ENCODE measurements at regions not wholly inside any gene's neighbourhood (a gene's known extent, or its start where the extent isn't known, plus 50 kb on each side); places are given as distances from the start of the nearest gene placed in this dataset.

DNA sequence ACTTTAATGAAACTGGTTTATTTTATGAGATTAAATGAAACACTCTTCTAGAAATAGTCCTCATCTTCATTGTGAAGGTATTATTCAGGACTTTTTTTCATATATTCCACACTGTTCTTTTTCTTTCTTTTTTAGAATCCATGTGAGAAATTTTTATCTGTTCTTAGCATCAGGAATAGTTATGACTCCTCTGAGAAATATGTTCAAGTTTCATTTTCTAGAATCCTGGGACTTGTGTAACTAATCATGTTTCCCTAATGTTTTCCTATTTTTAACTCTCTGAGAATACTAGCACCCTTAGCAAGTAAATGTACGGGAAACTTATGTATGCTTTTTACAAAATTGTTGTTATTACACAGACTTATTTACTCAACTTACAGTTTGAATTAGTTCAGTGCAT lies 407.8 kb downstream of the CBLN4 start:
- DNase-seq (ENCODE audit: low read depth) = no peak

DNA sequence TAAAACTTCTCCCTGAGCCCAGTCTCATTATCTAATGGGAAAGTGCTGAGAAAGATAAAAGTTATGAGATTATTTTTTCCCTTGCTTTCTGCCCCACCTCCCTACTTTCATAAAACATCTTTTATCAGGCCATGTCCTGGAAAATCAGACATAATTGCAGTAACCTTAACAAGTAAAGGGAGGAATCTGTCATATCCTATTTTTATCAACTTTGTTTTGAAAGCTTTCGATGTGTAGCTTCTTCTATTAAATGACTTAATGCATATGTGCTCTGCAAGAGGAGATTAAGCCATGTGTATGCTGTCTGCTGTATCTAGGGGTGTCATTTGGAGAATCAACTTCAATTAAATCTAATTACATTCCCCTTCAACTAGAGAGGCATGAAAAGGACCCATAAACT lies 408.9 kb downstream of the CBLN4 start:
- DNase-seq (ENCODE audit: low read depth) = no peak

DNA sequence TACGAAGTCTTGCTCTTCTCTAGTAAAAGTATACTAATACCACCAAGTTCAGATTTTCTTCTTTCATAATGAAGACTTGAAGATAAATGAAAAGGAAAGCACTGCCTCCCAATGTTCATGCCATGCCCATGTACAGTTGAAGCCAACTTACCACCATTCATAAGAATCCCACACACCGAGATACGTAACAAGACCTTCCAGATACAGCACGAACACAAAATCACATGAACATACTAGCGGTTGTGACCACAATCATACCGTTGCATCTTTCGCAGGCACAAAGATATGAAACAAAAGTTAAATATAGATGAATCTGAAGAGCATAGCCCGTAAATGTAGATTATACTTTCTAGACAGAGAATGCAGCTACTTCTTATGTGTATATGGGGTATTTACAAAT lies 412.5 kb downstream of the CBLN4 start:
- no peak for DNase-seq (ENCODE audit: low read depth)

DNA sequence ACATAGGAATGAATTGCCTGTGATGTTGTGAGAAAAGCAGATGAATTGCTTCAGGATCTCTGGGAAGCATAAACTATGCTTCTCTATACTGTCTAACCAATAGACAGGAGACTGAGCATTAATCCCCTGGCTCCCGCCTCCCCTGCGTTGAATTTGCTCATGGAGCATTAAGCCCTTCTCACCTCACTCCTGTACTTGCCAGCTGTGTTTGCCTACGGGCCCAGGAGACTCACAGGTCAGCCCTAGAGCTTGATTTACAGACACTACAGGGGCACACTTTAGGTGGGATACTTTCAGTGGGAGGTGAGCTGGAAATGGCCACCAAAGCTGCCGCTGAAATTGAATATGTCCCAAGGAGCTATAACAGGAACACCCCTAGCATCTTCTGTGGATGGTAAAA lies 418.7 kb downstream of the CBLN4 start:
- DNase-seq (ENCODE audit: low read depth) = no peak

DNA sequence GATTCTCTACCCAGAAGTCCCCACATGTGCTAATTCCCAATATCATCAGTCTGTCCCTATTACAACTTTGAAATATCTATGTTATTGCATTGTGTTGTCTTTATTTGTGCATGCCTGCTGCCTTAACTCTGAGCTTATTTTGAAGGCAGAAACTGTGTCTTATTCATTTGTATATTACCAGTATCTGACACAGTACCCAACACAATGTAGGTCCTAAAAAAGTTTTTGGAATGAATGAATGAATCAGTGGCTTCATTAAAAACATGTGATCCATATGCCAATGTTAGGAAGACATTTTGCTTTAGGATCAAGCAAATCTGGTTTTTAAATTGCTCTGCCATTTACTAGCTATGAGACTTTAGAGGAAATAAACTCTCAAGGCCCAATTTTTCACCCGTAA lies 420.4 kb downstream of the CBLN4 start:
- no peak for DNase-seq (ENCODE audit: low read depth)

DNA sequence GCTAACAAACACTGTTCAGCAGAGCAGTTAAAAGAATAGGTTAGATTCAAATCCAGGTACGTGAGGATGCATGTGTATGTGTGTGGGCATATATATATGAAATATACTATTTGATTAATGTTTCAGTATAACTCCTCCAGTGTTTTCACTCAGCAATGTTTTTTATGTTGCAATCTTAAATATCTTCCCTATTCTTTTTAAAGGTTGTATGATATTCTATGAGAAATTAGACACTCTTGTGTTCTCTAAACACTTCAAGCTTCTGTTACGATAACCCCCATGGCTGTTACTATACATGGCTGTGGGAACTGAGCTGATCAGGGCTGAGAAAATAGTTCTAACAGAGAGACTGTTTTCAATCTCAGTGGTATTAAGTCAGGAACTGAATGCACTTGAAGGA lies 421.0 kb downstream of the CBLN4 start:
- DNase-seq (ENCODE audit: low read depth) = no peak

DNA sequence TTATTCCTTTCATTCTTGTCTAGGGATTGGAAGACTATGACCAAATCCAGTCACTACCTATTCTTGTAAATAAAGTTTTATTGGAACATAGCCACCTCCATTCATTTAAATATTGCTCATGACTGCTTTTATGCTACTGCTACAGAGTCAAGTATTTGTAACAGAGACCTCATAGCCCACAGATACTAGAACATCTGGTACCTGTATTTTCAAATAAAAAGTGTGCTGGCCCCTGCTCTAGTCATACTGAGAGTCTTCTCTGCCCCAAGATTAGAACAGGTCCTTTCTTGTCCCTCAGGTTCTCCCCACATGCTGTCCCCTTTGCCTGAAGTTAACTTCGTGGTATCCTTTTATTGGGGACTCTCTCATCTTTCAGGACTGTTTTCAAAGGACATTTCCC lies 422.3 kb downstream of the CBLN4 start:
- DNase-seq (ENCODE audit: low read depth) = no peak

DNA sequence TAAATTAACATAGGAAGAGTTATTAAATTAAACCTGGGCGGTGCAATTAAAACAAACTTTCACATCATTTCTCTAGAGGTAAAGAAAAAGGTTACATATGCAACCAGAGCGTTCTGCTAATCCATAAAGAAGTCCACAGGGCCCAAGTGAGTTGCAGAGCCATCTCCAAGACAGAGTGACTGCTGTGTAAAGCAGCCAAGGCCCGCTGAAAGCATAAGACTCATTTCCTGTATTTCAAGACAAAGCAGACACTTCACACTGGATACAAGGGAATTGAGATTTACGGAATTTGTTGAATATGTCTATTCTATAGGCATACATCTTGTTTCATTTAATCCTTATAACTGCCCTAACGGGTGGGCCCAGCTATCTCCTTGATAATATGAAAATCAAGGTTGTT lies 422.8 kb downstream of the CBLN4 start:
- no peak for DNase-seq (ENCODE audit: low read depth)

DNA sequence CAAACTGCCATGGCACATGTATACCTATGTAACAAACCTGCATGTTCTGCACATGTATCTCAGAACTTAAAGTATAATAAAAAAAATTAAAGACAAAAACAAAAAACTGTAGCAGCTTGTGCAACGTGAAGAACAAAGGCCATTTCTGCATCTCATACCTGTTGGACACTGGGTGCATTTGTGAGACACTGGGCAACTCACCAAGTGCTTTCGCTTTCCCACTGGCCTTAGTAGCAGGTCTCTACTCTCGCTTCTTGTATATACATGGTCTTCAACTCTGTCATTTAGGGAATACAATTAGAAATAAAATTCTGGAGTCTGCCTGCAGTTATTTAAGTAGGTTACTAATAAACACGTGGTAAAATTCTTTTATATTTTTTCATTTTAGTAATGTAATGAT lies 423.8 kb downstream of the CBLN4 start:
- DNase-seq (ENCODE audit: low read depth) = no peak

DNA sequence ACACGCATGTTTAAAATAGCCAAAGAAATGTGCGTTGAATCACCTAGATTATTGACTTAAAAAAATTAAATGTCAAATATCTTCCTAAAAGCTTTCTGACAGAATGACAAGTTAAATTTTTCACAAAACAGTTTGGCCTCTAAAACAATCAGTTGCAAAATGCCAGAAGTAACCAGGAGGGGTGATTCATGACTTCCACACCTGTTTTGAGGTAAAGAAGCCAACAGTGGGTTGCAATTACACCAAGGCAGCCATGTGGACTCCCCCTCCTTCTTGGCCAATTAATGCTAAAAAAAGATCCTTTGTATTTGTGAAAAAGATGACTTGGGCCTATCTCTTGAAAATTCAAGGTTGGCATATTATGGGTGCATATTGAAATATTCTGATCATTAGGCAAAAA lies 424.8 kb downstream of the CBLN4 start:
- DNase-seq (ENCODE audit: low read depth) = no peak

DNA sequence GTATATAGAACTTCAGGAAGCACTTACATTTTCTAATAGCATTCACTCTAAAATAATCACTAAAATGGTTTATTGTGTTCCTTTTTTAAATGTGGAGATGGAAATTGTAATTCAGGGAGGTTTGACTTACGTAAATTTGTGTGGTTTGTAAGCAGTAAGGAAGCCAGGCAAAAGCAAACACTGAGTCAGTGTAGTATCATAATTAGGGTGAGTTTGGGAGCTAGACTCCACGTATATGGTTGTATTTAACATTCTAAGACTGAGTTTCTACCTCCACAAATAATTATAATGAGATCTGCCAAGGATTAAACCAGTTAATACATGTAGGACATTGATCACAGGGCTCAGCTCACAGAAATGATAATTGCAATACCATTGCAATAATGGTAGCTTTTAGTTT lies 425.5 kb downstream of the CBLN4 start:
- no peak for DNase-seq (ENCODE audit: low read depth)

DNA sequence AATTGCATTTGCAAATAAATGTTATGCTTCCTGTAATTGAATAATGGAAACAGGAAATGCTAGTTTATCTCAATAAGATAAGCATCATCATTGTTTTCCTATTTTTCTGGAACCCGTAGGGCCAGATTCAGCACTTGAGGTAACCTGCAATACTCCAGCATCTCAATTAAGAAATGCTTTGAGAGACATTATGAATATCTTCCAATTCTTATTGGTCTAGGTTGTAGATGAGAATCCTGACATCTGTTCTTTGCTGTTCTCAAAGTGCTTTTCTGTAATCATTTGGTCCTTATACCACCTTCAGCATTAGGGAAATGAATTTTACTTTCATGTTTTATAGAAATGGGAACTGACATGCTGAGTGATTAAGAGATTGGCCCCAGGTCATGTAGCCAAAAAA lies 428.3 kb downstream of the CBLN4 start:
- DNase-seq (ENCODE audit: low read depth) = no peak

DNA sequence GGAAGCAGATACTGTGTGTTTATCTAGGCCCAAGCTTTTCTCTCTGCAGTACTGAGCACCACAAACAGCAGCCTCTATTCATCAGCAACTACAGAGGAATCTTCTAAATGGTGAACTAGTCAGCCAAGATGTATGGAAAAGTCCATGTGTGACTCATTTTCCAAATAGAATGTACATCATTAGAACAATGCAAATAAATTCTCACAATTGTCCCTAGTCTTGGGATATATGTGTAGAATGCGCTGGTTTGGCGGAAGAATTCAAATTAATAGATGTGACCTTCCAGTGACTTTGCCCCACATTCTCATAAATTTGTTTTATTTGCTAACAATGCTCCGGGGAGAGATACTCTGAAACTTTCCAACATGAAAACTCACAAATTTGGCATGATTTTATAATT lies 436.2 kb downstream of the CBLN4 start:
- no peak for DNase-seq (ENCODE audit: low read depth)

DNA sequence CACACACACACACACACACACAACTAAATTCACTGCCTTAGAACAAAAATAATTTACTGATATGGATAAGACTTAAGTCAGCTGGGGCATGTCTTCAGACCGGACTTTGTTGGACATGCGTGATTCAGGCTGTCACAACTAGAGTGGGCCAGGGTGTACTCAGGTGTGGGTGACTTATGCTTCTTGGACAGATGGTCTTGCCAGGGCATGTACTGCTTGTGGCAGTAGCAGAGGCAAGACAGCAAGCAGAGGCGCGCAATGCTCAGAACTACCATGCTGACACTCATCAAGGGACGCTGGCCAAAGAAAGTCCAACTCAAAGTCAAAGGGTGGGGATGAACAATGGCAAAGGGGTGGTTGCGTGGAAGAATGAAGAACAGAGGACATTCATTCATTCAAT lies 437.5 kb downstream of the CBLN4 start:
- no peak for DNase-seq (ENCODE audit: low read depth)

DNA sequence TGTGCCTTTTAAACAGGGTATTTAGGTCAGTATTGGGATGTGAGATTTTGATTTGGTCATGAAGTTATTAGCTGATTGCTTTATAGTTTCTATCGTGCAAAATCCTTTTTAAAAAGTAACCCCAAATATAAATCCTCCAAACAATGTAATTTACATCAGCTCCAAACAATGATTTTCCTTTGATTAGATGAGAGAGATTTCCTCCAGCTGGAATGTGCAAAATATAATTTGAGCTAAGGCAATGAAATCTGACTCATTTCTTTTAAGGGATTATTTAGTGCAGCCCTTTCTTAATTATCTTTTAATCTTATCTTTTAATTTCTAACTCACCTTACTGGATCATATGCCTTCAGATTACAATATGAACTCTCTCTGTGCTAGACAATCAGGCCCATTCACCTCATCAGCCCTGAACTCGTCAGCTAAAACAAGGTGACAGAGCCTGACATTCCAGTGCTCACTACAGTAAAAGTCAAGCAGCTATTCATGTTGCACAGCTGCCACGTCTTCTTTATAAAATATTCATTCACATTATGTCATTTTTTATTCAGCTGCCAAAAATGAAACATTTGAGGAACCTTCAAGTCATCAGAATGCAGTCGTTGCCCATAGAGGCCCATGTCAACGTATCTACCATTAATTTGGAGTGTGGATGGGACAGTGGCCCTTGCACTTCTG lies 440.1 kb downstream of the CBLN4 start:
- DNase-seq (ENCODE audit: low read depth) = no peak

DNA sequence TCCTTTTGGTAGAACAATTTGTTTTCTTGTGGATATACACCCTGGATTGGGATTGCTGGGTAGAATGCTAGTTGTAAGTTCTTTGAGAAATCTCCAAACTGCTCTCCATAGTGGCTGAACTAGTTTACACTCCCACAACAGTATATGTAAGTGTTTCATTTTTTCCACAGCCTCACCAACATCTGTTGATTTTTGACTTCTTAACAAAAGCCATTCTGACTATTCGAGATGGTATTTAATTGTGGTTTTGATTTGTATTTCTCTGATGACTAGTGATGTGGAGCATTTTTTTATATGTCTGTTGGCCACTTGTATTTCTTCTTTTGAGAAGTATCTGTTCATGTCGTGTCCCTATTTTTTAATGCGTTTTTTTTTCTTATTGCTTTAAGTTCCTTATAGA lies 444.1 kb downstream of the CBLN4 start:
- DNase-seq (ENCODE audit: low read depth) = peak; percentile 2

DNA sequence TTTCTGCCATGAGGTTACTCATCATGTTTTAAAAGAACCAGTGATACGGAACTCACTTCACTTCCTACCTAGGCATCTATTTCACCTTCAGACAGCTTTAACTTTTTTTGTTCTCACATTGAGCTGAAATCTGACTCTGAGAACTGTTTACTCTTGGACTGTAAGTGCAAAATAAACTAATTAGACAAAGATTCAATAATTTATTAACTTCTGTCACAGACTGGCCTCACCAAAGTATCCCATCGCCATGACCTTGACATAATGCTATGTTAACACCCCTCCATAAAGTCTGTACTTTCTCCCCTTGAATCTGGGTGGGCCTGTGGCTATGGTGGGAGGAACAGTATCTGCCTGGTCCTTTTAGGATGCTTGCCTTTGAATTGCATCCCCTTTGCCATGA lies 448.1 kb downstream of the CBLN4 start:
- DNase-seq (ENCODE audit: low read depth) = no peak

DNA sequence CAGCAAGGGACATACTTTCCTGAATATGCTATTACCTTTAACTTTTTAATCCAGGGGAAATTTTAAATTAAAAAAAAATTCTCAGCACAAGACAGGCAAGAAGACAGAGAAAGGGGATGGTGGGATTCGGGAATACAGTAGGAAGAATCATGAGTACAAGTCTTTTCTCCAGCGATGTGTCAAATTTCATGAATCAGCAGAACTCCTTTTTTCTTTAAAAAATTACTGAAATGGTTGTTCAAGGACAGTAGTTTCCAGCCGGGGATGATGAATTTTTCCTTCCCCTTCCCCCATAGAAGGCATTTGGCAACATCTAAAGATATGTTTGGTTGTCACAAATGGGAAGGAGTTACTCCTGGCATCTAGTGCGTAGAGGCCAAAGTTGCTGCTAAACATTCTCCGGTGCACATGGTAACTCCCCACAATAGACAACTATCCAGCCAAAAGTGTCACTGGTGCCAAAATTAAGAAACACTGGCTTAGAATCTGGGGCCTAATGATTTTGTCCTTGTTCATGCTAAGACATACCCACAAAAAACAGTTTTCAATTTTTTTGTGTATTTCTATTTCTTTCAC lies 450.2 kb downstream of the CBLN4 start:
- DNase-seq (ENCODE audit: low read depth) = no peak

DNA sequence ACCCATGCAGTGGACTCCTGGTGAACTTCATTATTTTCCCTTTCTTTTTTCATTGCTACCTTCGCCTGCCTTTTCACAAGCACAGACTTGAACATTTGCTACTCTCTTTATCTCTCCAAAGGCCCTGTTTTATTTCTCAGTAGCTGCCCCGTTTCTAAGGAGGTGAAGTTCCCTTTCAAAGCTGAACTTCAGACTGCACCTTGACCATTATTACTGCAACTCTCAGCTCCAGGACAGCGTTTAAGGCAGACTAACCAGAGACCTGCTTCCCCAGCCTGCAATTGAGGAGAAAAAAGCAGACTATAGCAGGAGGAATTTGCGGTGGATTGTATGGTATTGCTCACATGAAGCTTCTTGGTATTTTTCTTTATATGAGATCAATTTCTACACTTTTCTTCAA lies 460.7 kb downstream of the CBLN4 start:
- no peak for DNase-seq (ENCODE audit: low read depth)

DNA sequence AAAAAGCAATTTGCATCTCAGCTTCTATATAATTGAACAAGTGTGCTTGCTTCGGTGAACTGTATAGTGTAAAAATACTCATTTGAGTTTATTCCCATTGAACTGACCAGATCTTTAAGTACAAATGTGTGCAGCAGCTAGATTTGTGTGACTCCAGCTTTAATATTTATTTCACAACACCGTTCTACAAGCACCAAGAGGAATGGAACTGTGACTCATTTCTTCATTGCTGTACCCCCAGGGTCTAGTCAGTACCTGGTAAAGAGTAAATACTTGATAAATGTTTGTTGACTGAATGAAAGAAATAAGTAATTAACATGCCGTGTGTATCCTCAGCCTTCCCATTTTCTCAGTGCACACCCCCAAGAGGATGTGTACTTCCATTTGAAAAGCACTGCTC lies 464.8 kb downstream of the CBLN4 start:
- no peak for DNase-seq (ENCODE audit: low read depth)

DNA sequence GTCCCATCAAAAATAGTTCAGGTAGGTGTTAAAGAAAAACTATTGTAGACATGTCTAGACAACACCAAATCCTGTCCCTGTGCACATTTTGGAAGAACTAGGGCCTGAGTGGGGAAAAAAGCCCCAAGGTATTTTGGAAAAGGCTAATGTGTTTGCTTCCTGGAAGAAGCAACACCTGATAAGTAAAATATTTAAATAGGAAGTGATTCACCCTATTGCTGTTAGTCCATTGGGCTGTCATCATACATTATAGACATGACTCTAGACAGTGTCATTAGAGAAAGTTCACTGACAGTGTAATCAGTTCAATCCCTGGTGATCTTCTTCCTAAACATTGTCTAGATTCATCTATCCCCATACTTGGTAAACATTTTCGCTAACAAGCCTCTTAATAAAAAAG lies 465.3 kb downstream of the CBLN4 start:
- no peak for DNase-seq (ENCODE audit: low read depth)

DNA sequence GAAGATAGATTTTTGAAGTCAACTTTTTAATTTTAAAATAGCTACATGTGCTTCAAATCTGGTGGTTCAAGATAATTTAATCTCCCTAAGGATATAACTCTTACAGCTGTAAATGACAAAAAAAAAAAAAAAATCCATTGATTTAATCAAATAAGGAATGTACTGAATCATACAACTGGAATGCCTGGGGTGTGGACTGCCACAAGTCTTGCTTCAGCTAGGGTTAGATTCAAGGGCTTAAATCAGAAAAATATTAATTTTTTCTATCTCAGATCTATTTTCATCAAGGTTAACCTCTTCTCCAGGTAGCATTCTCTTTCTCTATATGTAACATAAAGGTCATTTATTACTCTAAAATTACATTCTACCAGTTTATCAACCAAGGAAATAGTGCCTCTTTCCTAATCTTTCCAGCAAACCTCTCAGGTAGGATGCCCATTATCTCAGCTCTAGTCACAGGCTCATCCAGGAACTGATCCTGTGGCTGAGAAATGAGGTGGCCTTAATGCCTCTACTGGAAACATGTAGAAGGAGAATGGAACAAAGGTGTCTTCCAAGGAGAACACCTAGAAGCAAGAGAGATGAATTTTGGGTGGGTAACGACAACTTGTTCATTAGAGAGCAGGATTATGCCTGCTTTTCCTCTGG lies 466.9 kb downstream of the CBLN4 start:
- DNase-seq (ENCODE audit: low read depth) = no peak

DNA sequence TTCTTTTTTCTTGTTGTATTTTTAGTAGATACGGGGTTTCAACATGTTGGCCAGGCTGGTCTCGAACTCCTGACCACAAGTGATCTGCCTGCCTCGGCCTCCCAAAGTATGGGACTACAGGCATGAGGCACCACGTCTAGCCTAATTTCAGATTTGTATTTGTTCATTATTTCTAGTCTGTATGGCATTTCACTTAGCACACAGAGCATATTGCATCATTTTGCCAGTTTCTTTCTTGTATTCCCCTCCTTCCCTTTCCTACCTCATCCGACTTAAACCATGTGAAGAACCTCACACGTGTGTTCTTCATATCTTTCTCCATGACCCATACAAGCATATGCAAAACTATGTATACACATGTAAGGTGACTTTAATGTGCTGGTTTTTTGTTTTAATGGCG lies 470.0 kb downstream of the CBLN4 start:
- DNase-seq (ENCODE audit: low read depth) = no peak

DNA sequence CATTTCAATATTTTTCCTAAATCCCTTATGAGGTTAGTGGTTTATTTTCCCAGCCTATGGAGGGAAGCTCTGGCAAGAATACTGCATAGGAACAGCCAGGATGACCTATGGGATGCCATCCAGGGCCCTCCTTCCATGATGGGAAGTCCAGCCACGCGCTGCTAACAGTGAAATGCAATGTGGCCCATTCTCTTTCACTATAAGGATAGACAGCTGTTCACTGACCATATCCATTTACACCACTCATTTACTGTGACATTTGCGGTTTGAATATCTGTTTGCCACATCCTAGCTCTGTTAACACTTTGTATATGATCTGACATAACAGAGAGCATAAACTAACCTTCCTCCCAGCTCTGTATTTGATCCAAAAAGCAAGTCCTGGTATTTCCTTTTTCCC lies 471.7 kb downstream of the CBLN4 start:
- DNase-seq (ENCODE audit: low read depth) = no peak
